GM18861 (cell line): ENCODE measurements at regions not wholly inside any gene's neighbourhood (a gene's known extent, or its start where the extent isn't known, plus 50 kb on each side); places are given as distances from the start of the nearest gene placed in this dataset.

Experiments
- ATAC-seq: cut with Tn5 transposase; IDR thresholded peaks from one replicate; pipeline ENCODE4 v1.9.1; 2021; ENCODE audit not compliant: unreplicated experiment

DNA sequence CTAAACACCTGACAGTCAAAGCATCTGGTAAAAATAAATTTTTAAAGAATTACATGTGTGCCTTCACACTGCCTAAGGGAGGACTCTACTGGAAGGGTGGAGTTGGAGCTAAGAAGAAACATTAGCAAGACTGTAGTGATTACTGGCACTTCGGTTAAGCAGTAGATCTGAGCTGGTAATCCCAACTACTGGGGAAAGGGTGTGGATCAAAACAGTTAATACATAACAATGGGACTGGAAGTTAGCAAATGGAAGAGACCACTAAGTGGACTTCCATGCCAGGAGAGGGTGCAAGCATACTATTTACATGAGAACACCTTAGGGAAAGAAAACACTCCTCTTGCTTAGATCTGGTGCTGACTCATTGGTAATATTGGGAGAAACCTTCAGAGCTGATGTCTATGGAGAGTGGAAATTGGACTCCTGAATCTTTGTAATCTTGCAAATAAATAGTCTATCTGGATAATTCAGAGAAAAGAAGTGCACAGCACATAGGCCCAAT lies 519.6 kb upstream of the LINC00305 start:
- ATAC-seq = no peak

DNA sequence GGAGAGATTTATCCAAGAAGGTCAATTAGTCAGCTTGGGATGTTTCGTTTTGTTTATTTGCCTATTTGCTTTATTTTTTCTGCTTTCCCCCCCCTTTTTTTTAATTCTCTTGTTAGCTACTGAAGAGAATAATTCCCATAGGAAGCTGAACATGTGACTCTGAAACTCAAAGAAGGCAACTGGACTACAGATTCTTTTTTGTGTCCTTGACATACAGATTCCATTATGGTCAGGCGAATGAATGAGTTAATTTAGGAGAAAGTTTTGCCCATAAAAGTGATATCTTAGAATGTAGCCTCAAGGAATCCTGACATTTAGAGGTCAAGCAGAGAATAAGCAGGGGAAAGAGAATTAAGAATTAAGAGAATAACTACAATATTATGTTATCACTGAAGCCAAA lies 514.2 kb upstream of the LINC00305 start:
- no peak for ATAC-seq

DNA sequence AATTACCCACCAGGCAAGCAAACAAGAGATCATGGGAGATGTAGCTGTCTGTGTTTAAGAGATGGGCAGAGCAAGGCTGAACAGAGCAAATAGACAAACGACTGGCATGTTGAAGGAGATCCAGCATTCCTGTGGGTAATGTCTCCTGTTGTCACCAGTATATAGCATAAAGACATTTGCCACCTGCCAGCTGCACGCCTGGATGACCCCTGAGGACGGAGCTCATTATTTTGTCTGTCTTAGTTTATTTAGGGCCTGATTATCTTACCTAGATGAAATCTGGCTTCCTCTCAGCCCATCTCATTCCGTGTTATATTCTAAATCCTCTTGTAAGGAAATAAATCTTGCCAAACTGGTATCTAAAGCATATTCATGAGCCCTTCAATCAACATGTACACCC lies 510.3 kb upstream of the LINC00305 start:
- no peak for ATAC-seq

DNA sequence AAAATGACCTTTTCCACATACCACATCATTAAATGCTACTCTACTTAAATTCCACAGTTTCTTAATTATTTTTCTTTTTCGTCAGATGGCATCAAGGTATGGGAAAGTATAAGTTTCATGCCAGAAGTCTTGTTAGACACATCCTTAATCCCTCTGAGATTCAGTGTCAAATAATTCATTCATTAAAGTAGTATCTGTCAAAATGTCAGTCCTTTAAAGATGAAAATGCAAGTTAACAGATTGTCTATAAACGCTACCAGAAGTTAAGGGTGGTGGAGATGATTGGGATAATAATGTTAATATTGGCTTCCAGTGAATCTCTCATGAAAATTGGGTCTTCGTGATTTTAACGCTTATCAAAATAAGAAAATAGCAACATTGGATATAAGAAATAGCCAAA lies 504.2 kb upstream of the LINC00305 start:
- no peak for ATAC-seq

DNA sequence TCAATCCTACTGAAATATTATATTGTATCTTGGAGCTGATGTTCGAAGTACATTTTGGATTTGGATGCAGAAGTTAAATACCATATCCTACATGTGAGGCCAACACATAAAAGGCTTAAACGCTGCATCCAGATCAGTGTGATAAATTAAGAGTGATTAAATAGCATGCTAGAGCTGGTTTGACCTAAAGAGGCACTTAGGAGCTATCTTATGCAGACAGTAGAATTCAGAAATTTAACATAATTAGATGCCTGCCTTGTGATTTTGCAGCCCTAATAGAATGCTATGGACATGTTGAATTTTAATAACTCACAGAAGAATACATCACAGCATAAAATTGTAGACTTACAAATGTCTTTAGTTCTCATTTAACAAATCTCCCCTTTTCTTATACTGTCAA lies 501.2 kb upstream of the LINC00305 start:
- ATAC-seq = no peak

DNA sequence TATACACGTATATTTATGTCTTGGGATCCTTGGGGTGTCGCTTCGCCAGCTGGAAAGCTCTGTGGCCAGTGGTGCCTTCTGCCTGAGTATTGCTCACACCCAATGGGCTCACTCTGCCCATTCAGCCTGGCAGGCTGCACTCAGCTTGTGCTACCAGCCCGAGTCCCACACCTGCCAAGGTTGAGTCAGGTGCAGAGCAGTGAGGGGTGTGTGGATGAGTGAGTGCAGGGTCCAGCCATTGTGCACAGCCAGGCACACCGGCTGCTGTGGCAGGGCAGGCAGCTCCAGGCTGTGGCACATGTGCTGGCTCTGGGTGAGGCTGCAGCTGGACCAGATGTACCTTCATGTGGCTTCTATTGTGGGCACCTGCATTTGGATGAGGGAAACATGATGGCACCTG lies 496.9 kb upstream of the LINC00305 start:
- ATAC-seq = no peak

DNA sequence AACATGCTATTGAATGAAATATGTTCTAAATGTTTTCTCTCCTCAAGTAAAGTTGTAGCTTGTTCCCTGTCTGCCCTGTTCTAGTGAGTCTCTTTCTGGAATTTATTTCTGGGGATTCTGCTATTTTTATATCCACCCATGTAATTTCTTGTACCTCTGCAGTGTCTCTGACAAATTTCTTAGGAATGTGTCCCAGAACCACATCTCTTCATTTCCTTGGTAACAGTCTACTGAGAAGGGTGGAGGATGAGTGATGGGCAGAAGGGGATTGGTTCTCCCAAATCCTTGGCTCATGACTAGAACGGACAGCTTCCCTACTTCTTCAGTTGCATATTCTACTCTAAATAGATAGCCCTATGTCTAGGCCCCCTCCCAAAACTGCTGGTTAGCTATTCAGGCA lies 490.6 kb upstream of the LINC00305 start:
- ATAC-seq = no peak

DNA sequence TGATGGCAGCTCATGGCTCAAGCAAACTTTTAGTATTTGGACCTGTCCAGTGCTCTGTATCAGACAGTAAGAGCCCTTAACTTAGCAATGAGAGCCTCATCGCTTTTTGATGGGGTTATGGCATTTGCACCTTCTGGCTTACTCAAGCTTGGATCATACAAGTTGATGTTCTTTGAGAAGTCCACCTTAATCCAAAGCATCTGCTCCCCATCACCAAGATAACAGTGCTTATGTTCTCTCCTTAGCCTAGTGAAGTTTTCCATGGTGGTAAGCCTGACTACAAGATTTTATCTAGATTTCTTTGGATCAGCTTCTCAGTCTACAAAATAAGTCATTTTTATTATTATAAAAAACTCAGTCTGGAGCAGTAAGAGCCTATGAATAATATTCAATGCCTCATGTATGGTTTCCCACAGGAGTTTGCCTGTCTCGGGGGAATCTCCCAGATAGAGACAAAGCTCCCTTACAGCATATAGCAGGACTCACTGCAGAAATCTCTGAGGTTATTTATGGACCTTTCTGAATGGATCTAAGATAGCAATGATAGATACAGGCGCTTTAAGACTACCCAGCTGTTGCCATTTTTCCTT lies 472.2 kb upstream of the LINC00305 start:
- no peak for ATAC-seq

DNA sequence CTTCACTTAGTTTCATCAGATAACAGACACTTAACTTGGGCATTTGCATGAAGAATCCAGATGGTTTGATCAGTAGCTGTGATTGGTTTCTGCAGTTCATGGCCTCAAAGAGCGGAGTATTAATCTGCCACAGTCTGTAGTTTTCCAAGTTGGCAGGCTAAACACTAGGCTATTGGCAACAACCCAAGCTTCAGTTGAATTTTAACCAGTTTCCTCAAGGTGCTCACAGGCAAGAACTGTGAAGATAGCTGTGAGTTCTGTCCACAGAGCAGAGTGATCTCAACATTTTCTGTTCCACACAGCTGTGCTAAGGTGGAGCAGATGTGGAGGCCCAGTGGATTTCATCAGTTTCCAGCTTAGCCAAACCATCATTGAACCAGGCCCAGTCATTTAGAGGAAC lies 469.5 kb upstream of the LINC00305 start:
- ATAC-seq = no peak

DNA sequence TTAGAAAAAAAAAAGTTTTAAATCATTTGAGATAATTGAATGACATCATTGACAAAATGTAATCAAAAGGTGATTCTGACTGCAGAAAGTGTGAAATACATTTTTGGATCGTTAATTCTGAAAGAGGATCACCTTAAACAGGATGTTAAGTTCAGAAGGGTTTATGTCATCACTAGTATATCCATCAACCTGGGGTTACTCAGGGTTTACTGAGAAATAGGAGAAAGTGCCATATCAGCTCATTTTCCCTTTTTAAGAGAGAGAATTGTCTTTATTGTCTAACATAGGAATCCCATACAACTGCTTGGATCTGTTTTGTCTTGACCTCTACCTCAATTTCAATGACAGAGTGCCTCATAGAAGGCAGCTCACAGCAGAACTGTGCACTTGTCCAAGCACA lies 466.1 kb upstream of the LINC00305 start:
- no peak for ATAC-seq

DNA sequence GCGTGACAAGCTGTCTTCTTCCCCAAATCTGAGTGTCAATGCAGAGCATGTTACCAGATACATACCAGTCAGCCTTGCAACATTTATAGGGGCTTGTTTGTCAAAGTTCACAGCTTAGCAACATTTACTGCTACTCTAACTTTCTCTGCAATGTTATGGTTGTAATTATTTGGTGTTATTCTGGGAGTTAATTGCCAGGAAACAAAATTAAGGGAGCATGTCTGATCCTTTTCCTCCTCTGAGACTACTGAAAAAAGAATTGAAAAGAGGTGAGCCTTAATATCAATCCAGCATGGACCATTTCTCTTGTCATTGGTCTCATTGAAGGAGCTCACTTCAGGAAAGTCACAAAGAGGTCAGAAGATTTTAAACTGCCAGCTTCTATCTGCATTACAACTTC lies 465.6 kb upstream of the LINC00305 start:
- ATAC-seq = no peak

DNA sequence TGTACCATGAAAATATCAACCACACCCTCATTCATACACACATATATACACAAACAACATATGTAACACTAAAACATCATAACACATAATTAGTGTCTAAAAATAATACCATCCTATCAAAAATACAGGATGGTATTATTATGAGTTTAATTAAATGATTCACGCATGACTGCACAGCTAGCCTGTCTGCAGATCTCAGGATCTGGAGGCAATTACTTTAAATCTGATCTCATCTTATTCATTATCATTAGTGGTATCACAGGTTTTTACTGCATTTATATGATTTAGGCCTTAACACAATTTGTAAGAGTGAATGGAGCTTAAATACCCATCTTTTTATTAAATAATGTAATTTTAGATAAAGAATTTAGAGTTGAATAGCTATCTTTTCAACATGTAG lies 443.4 kb upstream of the LINC00305 start:
- ATAC-seq = no peak

DNA sequence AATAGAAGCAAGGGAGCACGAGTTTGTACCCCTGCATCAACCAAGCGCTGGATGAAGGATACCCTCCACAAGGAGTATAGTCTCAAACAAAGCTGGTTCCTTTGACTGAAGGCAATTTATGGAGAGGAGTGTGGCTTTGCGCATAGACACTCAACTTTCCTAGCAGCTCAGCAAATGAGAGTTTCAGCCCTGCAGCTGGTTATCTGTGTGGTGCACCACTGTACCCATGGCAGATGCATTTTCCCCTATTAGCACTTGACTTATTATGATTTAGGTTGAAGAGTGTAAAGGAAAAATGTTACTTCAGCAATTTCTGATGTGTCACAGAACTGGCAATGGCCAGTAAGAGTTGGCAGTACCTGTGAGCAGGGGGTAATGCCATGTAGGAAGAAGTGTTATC lies 440.1 kb upstream of the LINC00305 start:
- ATAC-seq = no peak

DNA sequence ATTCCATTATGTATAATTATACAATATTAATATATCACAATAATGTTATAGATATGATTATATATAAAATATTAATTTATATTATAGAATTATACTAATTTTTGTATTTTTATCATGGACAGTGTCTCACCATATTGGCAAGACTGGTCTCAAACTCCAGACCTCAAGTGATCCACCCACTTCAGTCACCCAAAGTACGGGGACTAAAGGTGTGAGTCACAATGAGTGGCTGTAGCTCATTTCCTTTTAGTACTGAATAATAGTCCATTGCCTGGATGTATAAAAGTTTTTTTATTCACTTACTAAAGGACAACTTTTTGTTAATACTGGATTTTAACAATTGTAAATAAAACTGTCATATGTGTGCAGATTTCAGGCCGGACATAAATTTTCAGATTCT lies 417.6 kb upstream of the LINC00305 start:
- ATAC-seq = no peak

DNA sequence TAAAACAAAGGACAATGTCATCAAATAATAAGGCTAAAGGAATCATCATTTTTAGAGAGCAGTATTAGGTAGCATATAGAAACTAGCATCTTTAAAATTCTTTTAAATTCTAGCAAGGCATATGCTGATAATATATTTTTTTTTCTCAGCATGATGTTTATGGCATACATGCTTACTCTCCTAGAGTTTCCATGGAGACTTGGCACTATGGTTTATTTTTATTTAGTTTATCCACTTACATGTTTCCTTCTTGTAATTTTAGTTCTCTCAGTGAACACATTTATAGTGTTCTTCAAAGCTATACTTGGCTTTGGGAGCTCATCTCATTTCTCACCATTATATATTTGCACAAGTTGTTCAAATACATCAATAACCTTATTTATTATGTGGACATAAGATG lies 413.8 kb upstream of the LINC00305 start:
- ATAC-seq = no peak

DNA sequence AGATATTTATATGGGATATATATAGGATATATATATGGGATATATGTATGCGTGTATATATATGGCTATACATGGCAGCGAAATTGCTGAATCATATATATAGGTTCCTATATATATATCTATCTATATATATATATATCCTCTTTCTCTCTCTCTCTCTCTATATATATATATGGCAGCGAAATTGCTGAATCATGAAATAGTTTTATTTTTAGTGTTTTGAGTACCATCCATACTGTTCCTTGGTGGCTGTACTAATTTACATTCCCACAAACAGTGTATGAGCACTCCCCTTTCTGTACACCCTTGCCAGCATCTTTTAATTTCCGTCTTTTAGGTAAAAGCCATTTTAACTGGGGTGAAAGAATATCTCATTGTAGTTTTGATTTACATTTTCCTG lies 397.6 kb upstream of the LINC00305 start:
- ATAC-seq = no peak

DNA sequence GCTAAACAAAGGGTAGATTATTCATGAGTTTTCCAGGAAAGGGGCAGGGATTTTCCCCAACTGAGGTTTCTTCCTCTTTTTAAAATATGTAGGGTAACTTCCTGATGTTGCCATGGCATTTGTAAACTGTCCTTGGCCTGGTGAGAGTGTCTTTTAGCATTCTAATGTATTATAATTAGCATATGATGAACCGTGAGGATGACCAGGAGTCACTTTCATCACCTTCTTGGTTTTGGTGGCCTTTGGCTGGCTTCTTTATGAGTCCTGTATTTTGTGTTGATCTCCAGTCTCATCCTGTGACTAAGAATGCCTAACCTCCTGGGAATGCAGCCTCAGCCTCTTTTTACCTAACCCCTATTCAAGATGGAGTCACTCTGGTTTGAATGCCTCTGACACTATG lies 391.0 kb upstream of the LINC00305 start:
- no peak for ATAC-seq

DNA sequence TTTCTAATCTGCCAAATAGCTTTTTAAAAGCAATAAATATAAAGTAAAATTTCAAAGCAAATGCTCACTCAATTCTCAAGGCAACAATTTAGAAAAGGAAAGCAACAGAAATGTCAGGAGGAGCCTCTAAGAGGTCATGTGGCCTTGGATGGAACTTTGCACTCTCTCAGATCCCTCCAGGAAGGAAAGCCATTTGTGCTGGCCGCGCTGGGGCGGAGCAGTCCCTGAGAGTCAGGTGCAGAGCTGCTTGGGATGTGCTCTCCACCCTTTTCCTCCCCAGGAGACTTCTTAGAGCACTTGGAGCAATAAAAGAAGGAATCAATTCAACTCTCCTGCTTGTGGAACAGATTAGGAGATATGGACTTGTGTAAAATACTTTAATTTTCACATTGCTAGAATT lies 379.8 kb upstream of the LINC00305 start:
- no peak for ATAC-seq

DNA sequence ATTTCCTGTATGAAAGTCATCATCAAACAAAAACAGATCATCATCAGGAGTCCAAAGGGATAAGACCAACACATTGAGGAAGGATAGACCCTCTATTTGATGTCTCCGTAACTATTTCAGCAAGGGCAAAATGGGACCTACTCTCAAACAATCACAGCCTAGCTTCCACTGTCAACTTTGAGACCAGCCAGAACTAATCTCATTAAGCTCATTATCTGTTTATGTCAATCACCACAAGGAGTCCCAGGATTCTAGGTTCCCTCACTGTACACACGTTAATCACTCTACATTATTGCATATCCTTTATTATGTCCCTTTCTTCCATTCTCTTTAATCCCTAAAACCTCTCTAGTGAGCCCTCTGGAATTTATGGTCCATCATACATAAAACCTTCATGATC lies 370.3 kb upstream of the LINC00305 start:
- ATAC-seq = no peak

DNA sequence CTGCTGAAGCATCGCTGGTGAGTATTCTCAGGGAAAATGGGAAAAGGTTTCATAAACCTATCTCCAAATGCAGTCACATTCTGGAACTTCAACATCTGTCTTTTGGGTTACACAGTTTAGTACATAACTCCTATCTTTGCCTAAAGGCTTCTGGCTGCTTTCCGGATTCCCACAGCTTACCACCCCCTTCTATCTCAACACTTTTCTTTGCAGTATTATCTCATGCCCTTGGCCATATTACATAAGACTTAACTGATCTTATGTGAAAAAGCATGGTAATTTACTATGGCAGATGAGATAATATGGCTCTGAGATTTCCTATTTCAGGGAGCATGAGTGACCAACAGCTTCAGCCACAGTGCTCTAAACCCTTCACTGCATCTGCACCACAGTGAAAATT lies 369.3 kb upstream of the LINC00305 start:
- no peak for ATAC-seq

DNA sequence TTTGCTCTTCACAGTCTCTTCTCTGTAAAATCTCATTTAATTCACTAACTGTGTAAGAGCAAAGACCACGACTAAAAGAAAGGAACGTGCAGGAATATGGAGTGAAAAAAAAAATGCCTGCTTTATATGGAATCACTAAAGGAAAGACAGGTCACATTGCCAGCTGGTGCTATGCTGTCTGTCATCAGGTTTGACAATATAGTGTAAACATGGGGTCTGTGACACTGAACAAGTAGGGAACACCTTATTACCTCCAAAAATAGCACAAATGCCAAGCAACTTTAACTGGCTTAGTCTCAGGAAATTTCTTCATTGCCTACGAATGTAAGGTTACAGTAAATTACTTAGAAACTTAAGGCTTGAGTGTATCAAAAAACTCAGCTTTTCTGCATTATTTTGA lies 364.5 kb upstream of the LINC00305 start:
- no peak for ATAC-seq

DNA sequence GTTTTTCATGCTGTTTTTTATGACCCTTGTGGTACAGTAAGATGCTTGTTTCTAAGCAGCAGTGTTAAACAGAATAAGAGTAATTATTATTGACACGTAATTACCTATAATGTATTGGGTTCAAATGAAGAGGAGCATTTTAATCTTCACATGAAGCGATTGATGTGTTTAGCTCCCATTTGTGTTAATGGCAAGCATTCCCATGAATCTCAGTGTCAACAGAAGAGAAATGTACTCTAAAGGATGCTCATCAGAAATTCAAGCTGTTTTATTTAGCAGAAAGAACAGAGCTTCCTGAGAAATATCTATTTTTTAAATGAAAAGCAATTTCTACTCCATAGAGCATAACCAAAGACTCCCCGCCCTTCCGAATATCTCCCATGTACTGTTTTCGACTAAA lies 341.3 kb upstream of the LINC00305 start:
- ATAC-seq = no peak

DNA sequence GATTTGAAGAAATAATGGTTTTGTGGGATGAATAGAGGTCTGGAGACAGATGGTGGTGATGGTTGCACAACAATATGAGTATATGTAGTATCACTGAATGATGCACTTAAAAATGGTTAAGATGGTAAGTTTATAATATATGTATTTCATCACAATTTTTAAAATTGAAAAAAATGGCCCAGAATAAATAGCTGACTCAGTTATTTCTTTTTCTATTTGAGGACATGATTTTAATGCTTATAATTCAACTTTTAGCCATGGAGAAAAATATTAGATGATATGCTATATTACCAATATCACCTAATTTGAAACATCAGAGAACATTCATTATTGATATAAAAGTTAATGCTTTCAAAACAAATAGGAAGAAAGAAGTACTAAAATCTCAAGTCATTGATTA lies 339.8 kb upstream of the LINC00305 start:
- ATAC-seq = no peak

DNA sequence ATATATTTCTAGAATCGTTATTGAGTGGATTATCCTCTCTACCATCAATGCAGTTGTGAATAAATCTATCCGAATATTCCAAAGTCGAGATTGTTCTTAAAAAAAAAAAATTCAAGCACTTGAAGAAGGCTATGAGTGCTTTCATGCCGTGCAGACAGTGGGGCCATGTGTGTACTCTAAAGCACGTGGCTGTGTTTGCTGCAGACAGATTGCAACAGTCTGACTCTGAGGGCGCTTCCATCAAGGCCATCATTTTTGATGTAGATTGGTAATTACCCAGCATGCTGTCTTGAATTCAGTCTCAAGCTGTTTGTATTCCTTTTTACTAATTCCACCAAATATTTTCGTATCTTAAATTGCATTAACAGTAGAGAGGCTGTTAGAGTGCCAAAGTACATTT lies 325.9 kb upstream of the LINC00305 start:
- no peak for ATAC-seq
